Left cardiac atrium (tissue), 4 donors: ENCODE measurements at regions not wholly inside any gene's neighbourhood (a gene's known extent, or its start where the extent isn't known, plus 50 kb on each side); places are given as distances from the start of the nearest gene placed in this dataset.

Experiments
- ATAC-seq, 2 donors: fragments of 200-7000 bp; cut with Tn5 transposase; one replicate each; pipeline ENCODE4 v1.9.1; 2020; ENCODE audit warnings: mild to moderate bottlenecking in 2 of 2, moderate library complexity in 2 of 2
- DNase-seq: peaks from one replicate; pipeline ENCODE4 v3.0.0-alpha.2; 2020
- intact Hi-C, 2 donors: fragments of 100-400 bp; cut with DNase I; formaldehyde crosslinking; loops; one replicate each; pipeline versions ENCODE4 v1.14.1 to v1.15.1; 2022 to 2023
- donor health status: DM: no; HTN: yes; CAD: no.
- donor health status: DM: no; HTN: yes; CAD: no; lungs with severe emphysema.
- donor health status: DM: yes; HTN: yes; CAD: no.
- donor health status: Dilated cardiomyopathy.

DNA sequence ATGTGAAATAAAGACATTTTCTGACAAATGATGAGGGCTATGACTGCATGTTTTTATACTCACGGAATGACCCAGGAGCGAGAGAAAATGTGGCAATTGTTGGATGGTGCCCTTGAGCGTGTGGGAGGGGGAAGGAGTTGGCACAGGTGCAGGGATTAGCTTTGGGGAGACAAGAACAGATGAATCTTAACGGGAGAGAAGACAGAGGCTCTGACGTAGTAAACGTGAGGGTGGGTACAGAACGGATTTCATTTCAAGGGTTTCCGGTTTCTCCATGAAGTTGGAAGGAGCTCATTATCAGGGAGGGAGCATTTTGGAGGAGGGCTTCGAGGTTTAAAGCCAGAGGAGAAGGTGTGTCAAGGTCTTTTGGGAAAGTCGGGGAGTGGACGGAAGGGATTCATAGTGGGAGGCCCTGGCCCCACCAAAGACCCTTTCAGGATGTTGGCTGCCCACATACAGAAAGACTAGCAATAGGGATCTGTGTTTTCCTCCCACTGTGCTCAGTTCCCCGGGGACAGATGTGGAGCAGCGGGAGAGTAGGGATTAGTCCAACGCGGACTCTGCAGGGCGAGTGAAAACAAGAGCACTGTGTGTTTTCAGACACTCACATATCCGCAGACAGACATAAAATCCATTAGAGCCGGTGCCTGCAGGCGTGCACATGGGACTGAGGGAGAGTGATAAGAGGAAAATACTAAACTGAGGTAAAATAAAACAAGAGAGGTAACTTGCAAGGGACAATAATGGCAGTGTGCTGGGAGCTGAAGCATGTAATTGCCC is 584.1 kb downstream of the AJAP1 start:
- intact Hi-C loops = no loop called here
- DNase-seq (no peak), ATAC-seq (no peak)

- ATAC-seq (no peak), DNase-seq (no peak)
- intact Hi-C loops = no loop called here
These were observed 581.0 kb downstream of the AJAP1 start for GRCh38 chr1:5235355-5235899.

DNA sequence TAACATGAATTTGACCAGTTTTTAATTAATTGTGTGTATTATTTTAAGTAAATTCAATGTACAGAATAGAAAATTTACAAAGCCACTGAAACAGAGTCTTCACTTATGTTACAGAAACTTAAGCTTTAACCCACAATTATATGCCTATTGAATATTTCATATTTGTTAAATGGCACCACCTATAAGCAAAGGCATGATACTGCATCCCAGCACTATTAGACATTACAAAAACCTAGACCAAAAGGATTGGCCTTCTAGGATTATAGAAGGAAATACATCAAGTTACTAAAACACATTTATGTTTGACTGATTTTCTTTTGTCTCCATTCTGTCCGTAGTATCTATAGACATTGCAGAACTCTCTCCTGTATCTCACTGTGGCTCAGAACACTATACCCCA is 578.1 kb downstream of the AJAP1 start:
- ATAC-seq (no peak), DNase-seq (no peak)
- intact Hi-C loops = no loop called here

- intact Hi-C loops = no loop called here
- no peak for DNase-seq
- no peak for ATAC-seq
These were observed 577.3 kb downstream of the AJAP1 start for GRCh38 chr1:5231541-5232315.

- ATAC-seq (no peak), DNase-seq (no peak)
- intact Hi-C loops = no loop called here
These were observed 572.7 kb downstream of the AJAP1 start for GRCh38 chr1:5227114-5227513.

- DNase-seq (no peak), ATAC-seq (no peak)
- intact Hi-C loops = no loop called here
These were observed 571.6 kb downstream of the AJAP1 start for GRCh38 chr1:5225707-5226704.

DNA sequence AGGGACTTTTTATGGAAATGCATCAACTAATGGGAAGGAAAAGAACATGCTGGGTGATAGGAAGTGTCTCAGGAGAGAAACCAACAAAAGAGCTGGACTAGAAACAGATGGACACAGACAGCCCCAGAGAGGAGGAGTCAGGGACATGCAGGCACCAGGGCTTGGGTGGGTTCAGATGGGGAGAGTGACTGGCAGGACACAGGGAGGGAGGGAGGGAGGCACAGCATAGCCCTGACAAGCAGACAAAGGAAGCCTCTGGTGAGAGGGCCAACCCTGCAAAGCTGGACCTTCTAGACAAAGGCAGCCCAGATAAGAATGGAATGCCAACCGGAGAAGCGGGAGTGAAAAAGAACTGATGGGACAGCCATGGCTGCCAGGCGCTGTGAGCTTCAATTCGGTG is 568.8 kb downstream of the AJAP1 start:
- DNase-seq (no peak), ATAC-seq (peak; percentile 19 to 31)
- intact Hi-C loops = no loop called here

GRCh38 chr1:5222626-5223025 is 568.2 kb downstream of the AJAP1 start:
- ATAC-seq = no peak
- no peak for DNase-seq
- intact Hi-C loops = no loop called here

- intact Hi-C loops = no loop called here
- no peak for ATAC-seq
- DNase-seq = no peak
These were observed 567.0 kb downstream of the AJAP1 start for GRCh38 chr1:5221451-5221850.

- ATAC-seq = no peak
- no peak for DNase-seq
- intact Hi-C loops = no loop called here
These were observed 566.4 kb downstream of the AJAP1 start for GRCh38 chr1:5220821-5221220.

- ATAC-seq (no peak), DNase-seq (no peak)
- intact Hi-C loops = no loop called here
These were observed 566.0 kb downstream of the AJAP1 start for GRCh38 chr1:5220421-5220820.

GRCh38 chr1:5200006-5200405 is 545.6 kb downstream of the AJAP1 start:
- ATAC-seq (no peak), DNase-seq (no peak)
- intact Hi-C loops = no loop called here

GRCh38 chr1:5198328-5198727 is 543.9 kb downstream of the AJAP1 start:
- DNase-seq (no peak), ATAC-seq (no peak)
- intact Hi-C loops = no loop called here

GRCh38 chr1:5191470-5191869 is 537.1 kb downstream of the AJAP1 start:
- ATAC-seq (no peak), DNase-seq (no peak)
- intact Hi-C loops = no loop called here

- intact Hi-C loops = no loop called here
- DNase-seq (no peak), ATAC-seq (no peak)
These were observed 535.0 kb downstream of the AJAP1 start for GRCh38 chr1:5189384-5189783.

- DNase-seq (no peak), ATAC-seq (no peak)
- intact Hi-C loops = no loop called here
These were observed 511.4 kb downstream of the AJAP1 start for GRCh38 chr1:5165762-5166161.

DNA sequence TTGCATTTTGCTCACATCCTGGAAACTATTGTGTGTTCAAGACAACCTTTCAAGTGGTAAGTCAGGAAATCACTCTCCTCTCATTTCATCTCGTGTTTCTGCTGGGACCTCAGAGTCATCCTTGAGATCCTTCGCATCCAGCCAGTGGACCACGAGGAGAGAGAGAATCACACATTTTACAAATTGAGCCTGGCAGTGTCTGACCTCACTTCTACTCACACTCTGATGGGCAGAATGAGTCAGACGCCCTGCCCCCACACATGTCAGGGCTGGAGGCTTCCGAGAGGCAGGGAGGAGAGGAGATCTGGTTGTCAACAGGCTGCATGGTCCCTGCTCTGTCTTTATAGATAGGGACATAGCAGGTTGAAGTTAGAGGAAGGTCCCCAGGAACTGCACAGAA is 509.7 kb downstream of the AJAP1 start:
- ATAC-seq = no peak
- intact Hi-C loops = no loop called here
- DNase-seq = no peak

DNA sequence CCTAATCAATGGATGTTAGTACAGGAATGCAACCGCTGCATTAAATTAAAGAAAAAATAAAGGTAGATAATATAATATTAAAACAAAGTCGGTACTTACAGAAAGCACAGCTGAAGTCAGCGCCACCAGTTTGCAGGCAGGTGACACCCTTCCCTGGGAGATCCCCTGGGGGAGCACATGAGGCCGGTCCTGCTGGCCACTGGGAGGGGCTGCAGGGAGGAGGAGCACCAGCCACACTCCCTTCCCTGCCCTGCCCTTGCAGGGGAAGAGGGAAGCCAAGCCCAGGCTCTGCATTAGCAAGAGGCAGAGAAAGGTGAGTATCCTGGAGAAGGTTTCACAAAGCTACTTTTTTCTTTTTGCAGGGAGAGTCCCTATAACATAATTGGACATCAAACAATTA is 507.0 kb downstream of the AJAP1 start:
- DNase-seq (no peak), ATAC-seq (no peak)
- intact Hi-C loops = no loop called here

DNA sequence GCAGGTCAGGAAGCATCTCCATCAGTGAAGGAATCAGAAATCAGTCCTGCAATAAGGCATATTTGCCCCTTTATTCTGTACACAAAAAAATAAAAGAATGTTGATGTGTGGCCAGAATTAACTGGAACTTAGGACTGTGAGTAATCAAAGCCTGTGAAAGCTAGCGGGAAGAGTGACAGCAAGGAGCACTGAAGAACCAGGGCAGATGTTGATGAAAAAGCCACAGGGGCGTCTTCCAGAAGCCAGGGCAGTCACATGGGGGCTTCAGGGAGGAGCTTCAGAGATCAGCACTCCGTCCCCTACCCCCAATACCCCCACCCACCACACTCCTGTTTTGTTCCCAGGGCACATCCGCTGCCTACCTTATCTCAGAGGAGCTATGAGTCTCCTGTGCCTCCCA is 502.8 kb downstream of the AJAP1 start:
- no peak for DNase-seq
- intact Hi-C loops = no loop called here
- no peak for ATAC-seq
